ENCODE measurements at regions not wholly inside any gene's neighbourhood (a gene's known extent, or its start where the extent isn't known, plus 50 kb on each side); places are given as distances from the start of the nearest gene placed in this dataset.
"Not testable (repeated sequence)": the region's sequence is repeated elsewhere in the genome, so short reads cannot be mapped to it uniquely, and the experiment has no call there.

DNA sequence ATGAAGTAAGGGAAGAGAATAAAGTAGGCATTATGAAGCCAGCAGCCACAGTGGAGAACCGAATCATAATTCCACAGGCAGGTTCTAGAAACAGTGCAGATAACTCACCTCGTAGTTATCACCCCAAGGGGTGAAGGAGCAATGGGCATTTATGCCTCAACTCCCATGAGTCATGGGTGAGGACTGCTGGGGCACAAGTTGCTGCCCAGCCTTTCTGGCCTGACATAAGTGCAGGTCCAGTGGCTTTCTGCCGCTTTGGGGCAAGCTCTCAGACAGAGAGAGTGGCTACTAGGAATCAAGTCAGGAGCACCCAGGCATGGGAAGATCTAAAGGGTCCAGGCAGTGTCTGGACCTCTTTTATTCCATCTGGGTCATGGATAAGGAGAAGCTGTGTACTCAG, 149.8 kb downstream of the SUCLG1 start:
- no peaks in the 10 kb centered on the region for H3K27me3 ChIP-seq (ENCODE audit: low read depth)
- no peaks in the 10 kb centered on the region for H3K4me1 ChIP-seq
- H3K9me3 ChIP-seq, result no peaks in the 10 kb centered on the region
- no peaks in the 10 kb centered on the region for H3K36me3 ChIP-seq
- intact Hi-C loops (cut with DNase I), result no loop called here
- H3K27ac ChIP-seq, result no peak overlapping the region
- no peak overlapping the region for H3K4me3 ChIP-seq
- ATAC-seq, result no peak
- TF ChIP-seq, protein P1, sequence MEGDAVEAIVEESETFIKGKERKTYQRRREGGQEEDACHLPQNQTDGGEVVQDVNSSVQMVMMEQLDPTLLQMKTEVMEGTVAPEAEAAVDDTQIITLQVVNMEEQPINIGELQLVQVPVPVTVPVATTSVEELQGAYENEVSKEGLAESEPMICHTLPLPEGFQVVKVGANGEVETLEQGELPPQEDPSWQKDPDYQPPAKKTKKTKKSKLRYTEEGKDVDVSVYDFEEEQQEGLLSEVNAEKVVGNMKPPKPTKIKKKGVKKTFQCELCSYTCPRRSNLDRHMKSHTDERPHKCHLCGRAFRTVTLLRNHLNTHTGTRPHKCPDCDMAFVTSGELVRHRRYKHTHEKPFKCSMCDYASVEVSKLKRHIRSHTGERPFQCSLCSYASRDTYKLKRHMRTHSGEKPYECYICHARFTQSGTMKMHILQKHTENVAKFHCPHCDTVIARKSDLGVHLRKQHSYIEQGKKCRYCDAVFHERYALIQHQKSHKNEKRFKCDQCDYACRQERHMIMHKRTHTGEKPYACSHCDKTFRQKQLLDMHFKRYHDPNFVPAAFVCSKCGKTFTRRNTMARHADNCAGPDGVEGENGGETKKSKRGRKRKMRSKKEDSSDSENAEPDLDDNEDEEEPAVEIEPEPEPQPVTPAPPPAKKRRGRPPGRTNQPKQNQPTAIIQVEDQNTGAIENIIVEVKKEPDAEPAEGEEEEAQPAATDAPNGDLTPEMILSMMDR (IDR thresholded peaks at IDR 0.05), result no peak
- DNase-seq, result no peak

DNA sequence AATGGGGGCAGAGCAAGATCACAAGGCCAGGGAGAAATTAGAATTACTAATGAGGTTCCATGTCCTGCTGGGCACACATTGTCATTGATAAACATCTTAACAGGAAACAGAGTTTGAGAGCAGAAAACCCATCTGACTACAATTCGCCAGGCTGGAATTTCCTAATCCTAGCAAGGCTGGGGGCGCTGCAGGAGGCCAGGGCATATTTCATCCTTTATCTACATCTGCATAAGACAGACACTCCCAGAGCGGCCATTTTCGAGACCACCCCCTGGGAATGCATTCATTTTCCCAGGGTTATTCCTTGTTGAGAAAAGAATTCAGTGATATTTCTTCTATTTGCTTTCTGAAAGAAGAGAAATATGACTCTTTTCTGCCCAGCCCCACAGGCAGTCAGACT, 152.7 kb downstream of the SUCLG1 start:
- intact Hi-C loops (cut with DNase I), result no loop called here
- H3K36me3 ChIP-seq, result no peaks in the 10 kb centered on the region
- no peak for ATAC-seq

DNA sequence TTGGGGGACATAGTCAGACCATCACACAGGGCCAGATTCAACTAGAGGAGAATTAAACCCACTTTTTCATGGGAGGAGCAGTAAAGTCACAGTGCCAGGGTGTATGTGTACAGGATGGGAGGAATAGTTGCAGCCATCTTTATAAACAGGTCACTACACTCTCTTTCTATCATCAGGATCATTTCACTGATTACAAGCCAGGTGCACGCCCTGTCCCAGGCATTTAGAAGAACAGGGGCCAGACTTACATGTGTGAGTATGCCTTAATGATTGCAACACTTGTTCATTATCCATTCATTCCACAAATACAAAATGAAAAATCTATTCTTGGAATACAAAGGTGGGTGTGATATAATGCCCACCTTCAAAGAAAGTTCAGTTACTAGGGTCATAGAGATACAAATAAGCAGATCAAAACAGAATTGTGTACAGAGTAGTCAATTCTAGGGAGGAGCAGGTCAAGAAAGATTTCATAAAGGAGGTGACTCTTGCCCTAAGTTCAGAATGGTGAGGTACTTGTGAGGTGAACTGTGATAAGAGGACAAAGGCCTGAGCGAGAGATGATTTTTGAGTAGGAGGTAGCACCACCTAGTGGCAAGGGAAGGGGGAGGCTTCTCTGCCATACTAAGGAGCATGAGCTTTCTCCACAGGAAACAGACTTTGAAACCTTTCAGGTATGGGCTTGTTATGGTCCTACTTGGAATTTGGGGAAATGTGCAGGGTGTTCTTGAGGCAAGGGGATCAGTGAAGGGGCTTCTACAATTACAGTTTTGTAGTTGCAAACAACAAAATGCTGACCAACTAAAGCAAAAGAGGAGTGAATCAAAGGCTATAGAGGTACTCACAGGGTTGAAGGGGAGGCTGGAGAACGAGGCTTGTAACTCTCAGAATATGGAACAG, 156.3 kb downstream of the SUCLG1 start:
- TF ChIP-seq, protein P1 (IDR thresholded peaks at IDR 0.05), result peak; percentile 77
- DNase-seq, result no peak
- Histone ChIP-seq H3K4me3 (no peak overlapping the region), H3K27me3 (ENCODE audit: low read depth) (no peaks in the 10 kb centered on the region), H3K36me3 (no peaks in the 10 kb centered on the region), H3K27ac (no peak overlapping the region), H3K9me3 (no peaks in the 10 kb centered on the region), H3K4me1 (no peaks in the 10 kb centered on the region)
- peak; percentile 67 to 74 for ATAC-seq
- intact Hi-C loops (cut with DNase I), result no loop called here

More for the DNA sequence above, 152.7 kb downstream of the SUCLG1 start:
- Histone ChIP-seq H3K27ac (no peak overlapping the region), H3K4me1 (no peaks in the 10 kb centered on the region), H3K4me3 (no peak overlapping the region), H3K27me3 (ENCODE audit: low read depth) (no peaks in the 10 kb centered on the region), H3K9me3 (no peaks in the 10 kb centered on the region)
- no peak for DNase-seq
- TF ChIP-seq, protein P1 (IDR thresholded peaks at IDR 0.05), result no peak

DNA sequence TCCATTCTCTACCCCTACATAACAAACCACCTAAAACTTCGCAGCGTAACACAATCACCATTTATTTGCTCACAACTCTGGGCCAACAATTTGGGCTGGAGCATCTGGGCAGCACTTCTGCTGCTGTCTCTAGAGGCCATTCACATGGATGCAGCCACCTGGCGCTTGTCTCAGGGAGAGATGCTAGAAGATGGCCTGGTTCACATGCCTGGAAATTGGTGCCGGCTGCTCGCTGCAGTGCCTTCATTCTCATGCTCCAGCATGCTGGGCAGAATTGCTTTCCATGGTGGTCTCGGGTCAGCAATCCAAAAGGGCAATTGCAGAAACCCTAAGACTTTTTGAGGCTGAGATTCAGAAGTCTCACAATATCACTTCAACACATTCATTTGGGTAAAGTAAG, 157.4 kb downstream of the SUCLG1 start:
- no peak for ATAC-seq
- Histone ChIP-seq H3K4me1 (no peaks in the 10 kb centered on the region), H3K4me3 (no peak overlapping the region), H3K9me3 (no peaks in the 10 kb centered on the region), H3K27ac (no peak overlapping the region), H3K36me3 (no peaks in the 10 kb centered on the region), H3K27me3 (ENCODE audit: low read depth) (no peaks in the 10 kb centered on the region)
- TF ChIP-seq, protein P1 (IDR thresholded peaks at IDR 0.05), result no peak
- intact Hi-C loops (cut with DNase I), result no loop called here
- DNase-seq, result no peak

DNA sequence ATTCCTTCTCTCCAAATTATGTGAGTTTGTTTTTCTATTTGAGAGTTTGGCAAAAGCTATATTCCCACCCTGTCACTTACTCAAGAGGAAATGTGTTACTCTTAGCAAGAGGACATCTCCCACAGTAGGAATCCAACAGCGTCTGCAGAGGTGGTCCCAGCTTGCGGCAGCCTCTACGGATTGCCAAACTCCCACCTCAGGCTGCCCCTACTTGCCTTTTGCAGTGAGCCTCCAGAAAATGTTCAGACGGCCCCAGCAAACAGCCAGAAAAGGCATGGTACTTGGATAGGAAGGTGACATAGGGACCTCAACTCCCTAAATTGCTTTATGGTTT, 158.4 kb downstream of the SUCLG1 start:
- intact Hi-C loops (cut with DNase I), result no loop called here
- DNase-seq, result no peak
- no peak for ATAC-seq

DNA sequence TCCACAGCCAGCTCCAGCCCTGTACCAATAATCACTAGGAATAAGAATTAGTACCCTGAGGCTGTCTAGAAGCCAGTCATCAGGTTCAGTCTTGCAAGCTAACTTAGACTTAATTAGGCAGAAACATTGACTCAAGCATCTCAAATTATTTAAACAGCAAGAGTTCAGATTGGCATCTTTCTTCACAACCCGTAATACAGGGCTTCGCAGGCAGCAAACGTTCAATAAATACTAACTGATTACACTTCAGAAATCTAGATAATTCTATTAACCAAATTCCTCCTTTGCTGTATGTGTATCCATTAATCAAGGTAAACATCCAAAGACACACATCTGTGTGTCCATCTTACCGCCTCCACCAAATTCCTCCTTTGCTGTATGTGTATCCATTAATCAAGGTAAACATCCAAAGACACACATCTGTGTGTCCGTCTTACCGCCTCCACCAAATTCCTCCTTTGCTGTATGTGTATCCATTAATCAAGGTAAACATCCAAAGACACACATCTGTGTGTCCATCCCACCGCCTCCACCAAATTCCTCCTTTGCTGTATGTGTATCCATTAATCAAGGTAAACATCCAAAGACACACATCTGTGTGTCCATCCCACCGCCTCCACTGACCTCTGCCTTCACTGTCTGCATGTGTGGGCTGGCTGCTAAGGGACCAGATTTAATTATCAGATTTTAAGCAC, 158.9 kb downstream of the SUCLG1 start:
- H3K4me3 ChIP-seq; ATAC-seq; H3K4me1 ChIP-seq; H3K27ac ChIP-seq; H3K27me3 ChIP-seq (ENCODE audit: low read depth); intact Hi-C loops (cut with DNase I); H3K36me3 ChIP-seq; H3K9me3 ChIP-seq; DNase-seq: not testable (repeated sequence)

More for the DNA sequence above, 158.4 kb downstream of the SUCLG1 start:
- Histone ChIP-seq H3K9me3 (no peaks in the 10 kb centered on the region), H3K36me3 (no peaks in the 10 kb centered on the region), H3K4me3 (no peak overlapping the region), H3K27me3 (ENCODE audit: low read depth) (no peaks in the 10 kb centered on the region), H3K27ac (no peak overlapping the region), H3K4me1 (no peaks in the 10 kb centered on the region)
- TF ChIP-seq, protein P1 (IDR thresholded peaks at IDR 0.05), result no peak
